HG03457 (cell line): ENCODE measurements at regions not wholly inside any gene's neighbourhood (a gene's known extent, or its start where the extent isn't known, plus 50 kb on each side); places are given as distances from the start of the nearest gene placed in this dataset.

ENCODE experiments used
- ATAC-seq: cut with Tn5 transposase; IDR thresholded peaks from one replicate; pipeline ENCODE4 v1.9.1; 2021; ENCODE audit warnings: moderate number of reproducible peaks; ENCODE audit not compliant: unreplicated experiment

DNA sequence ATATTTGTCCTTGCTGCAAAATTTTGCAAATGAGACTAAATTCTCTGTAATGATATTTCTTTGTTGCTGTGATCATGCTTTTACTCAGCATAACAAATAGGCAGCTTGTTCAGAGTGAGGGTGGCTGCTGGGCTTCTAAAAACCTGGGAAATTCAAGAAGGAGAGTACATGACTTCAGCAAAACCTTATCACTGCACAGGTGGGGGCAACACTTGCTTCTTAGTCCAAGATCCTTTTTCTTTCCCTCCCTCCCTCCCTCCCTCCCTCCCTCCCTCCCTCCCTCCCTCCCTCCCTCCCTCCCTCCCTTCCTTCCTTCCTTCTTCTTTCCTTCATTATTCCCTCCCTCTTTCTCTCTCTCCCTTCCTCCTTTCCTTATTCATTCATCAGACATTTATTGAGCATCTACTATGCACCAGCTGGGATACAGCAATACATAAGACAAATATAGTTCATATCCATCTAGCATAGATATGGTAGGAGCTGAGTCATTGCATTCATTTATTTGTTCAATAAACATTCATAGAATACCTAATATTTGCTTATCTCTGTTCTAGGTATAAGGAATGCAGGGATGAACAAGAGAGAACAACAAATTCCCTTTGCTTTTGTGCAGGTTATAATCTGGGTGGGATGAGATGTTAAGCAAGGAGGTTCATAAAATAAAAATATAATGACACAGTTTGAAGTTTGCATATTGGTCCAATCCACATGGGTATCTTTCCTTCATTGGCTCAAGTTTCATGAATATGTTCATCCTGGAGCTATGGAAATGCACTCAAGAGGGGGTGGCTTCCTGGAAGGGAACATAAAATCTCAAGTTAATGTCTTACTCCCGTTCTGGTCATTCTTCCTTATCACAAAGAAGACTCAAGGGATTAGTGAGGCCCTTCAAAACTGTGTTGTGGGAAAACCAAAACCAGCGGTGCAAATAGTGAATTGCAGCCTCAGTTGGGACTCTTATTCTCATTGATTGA lies 210.7 kb downstream of the PDCD6IP start:
- no peak for ATAC-seq

DNA sequence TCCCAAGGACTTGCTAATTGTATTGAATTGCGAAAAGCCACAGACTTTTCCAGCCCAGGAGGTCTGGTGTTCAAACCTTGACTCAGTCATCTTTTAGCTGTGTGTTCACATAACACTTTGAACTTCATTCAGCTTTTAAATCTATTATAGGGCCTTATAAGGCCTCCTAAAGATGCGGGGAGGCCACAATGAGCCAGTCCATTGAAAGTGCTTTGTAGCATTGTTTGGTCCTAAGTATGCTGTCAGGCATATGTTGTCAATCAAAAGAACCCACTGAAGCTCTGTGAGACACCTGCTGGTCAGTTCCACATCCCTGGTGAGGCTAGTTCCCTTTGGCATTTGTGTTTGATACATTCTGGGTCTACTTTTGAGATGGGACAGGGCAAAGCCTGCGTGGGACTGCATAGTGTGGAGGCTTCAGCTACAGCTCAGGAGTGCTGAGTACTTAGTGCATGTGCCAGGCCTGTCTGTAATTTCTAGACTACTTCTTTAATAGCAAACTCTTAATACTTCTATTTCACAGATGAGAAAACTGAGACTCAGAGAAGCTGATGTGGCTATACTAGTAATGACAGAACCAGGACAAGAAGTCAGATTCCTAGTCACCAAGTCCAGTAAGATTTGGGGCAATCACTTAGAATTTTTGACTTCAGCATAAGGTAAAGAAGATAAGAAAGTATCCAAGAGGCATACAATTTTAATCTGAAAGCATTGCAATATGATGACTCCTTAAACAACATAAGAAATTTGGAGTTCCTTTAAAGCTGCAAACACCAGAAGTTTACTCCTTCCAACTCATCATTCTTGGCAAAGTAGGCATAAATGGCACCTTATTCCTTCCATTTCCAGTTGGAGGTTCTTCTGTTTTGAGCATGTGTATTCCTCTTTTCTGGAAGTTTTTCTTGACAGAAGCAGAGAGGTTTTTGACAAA lies 213.0 kb downstream of the PDCD6IP start:
- ATAC-seq, result no peak

DNA sequence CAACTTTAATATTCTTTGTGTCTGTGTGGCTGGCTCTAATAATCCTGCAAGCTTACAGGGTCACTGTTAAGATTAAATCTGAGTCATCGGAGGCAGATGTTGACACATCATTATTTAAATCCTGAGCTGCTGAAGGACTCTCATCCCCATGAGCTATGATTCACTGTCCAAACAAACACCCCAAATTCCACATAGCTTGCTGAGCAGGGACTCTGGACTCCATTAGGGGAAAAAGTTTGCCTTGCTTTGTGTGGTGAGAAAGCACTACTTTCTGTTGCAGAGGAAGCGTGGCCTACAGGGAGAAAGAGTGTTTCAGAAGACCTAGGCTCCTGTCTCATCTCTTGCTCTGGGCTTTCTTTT lies 213.7 kb downstream of the PDCD6IP start:
- ATAC-seq, result no peak

DNA sequence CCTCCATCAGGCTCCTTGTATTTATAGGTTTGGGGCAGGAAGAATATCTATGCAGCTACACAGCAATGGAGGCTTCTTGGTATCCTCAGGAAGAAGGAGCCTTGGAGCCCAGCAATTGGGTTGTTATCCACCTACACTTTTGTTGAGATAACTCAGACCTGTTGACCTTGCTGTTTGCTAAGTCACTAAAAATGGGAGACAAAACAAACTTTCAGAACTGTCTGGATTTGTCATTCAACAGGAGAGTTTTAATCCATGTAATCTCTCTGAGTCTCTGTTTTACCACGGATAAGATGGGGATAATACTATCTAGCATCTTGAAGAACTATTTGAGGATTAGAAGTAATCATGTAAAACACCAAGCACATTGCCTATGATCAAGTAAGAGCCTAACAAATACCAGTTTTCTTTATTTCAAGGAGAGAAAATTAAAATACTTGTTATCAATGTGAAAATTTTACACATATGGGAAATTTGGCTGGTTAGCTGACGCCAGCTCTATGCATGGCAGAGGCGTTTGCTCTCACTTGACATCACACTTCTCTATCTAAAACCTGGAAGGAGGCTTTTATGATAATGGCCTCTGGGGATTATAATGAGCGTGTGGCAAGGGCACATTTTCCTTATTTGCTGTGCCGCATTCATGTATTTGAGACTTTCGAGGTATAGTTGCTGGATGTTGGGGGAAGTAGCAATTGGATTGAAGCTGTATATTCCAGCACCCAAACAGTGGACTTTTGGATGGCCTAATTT lies 215.6 kb downstream of the PDCD6IP start:
- ATAC-seq, result no peak

DNA sequence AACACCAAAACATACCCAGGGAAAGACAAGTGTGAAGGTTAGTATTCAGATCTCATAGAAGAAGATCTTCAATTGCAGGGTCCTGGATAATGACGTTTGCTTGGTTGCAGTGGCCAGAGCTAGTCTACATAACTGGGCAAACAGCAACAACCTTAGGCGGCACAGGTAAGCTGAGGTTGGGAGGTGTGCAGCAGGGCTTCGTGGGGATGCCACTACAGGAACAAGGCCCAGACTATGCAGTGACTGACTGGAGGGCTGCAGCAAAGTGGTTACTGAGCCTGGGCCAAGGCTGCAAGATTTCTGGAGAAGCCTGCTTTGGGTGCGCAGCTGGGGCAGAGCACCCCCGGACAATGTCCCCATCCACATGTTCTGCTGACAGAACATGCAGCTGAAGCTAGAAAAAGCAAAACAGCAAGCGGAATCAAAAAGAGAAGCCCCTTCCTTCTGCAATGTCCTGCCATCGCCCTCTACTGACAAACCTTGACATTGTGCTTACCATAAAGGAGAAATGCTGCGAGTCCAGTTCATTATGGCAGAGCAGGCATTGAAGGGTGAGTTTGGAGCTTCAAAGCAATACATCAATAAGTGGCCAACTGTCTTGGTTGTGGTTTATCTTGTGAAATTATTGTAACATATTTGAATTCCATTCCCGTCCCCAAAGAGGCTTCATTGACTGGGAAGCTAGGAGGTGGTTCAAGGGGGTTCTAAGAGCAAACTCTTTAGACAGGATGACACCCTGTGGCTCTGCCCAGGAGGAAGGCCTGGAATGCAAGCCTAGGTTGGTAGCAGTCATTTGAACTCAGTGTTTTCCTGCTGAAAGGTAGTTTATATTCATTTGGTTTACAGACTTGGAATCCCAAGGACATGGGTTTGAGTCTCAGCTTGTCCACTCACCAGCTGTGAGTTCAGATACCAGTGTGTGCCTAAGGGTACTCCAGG lies 217.0 kb downstream of the PDCD6IP start:
- no peak for ATAC-seq

DNA sequence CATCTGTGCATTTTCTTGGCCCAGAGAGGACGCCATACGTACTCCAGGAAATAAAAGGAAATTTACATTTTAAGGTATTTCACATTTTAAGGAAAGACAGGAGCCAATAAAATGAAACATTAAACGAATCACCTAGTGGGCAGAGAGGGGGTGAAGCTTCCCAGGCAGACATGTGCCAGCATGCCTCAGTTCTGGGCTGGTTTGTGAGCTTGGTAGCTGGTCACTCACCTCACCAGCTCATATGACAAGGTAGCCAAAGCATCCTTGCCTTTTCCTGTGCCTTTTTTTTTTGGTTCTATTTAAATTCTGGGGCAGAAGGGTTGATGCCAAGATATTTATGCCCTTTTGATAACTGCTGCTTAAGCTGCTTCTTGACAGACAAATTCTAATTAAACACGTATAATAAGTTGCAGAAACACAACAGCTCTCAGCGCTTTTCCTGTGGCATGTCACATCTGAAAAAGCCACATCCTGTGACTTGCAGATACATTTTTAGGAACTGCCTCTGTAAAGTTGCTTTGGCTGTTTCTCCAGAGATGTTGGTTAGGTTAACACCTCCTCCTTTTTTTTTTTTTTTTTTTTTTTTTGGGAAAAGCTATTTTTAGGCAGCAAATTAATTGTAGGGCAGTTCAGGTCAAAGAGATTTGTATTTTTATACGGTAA lies 218.6 kb downstream of the PDCD6IP start:
- ATAC-seq, result no peak

DNA sequence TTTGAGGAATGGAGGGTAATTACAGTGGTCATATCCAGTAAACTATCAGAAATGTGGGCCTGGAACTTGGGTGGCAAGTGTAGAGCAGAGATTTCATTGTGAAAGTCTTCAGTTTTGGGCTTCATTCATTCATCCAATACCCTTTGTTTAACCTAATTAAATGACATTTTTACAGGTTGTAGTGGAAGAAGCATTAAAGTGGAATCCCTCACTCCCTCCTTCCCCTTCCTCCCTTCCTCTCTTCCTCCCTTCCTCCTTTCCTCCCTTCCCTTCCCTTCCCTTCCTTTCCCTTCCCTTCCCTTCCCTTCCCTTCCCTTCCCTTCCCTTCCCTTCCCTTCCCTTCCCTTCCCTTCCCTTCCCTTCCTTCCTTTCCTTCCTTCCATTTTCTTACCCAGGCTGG lies 219.3 kb downstream of the PDCD6IP start:
- ATAC-seq, result no peak

DNA sequence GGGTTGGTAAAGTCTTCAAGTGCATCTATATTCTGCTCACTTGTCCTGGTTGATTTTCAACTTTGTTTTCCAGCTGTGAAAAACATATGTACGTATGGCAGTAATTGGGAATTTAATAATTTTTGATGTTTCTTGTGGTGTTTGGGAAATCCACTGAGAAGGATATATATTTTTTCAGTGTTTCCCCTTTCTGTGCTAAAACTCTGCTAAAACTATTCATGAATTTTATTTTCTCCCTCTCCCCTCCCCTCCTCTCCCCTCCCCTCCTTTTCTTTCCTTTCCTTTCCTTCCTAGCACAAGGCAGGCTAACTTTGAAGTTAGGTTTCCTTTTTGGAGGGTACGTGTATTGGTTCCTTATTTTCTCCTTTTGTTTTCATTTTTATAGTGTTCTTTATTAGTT lies 220.7 kb downstream of the PDCD6IP start:
- ATAC-seq, result no peak

DNA sequence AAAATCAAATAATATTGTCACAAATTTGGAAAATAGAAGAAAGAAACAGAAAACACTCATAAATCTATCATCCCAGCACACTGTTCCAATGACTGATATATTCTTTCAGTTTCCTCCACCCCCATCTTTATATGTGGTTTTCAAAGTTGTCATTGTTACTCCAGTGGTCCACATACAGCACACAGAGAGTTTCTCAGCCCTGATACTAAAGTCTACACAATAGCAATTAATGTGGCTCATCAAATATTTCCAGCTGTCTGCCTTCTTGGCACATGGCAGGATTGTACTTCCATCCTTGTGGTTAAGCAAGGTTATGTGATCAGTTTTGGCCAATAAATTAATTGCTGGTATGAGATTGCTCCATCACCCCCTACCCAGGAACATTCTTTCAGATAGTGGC lies 221.7 kb downstream of the PDCD6IP start:
- ATAC-seq, result no peak

DNA sequence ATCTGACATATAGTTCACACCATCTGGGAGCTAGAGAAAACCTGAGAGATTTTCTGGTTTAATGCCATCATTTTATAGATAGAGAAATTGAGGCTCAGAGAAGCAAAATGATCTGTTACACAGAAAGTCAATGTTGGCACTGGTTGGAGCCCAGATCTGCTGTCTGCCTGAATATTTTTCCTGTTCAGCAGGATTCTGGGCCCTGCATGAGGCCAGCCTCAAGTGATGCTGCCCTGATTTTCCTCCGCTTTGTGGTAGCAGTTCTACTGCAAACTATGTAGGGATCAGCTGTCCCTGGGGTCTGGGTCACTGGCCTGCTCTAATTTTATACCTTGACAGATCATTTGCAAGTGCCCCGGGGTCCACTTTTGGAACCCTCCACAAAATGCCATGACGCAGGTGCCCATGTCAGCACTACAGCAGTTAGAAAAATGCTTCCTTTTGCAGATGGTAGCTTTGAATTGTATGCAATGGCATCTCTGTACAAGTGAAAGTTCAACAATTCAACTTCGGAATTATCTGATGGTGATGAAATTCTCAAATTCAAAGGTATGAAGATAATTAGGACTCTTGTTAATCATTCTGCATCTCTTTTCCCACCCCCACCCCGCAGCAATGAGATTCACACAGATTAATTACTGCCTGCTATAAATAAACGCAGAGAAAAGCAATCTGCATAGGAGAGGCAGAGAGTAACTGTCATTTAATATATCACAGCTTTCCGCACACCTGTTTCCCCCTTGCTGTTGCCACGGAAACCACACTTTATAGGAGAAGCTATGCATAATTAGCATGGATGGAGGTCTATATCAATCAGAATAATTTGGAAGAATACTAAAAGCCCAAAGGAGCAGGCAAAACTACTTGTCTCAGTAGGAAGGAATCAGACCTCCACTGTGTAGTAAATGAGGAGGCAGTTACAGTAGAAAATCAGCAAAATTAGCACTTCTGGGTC lies 222.6 kb downstream of the PDCD6IP start:
- no peak for ATAC-seq

DNA sequence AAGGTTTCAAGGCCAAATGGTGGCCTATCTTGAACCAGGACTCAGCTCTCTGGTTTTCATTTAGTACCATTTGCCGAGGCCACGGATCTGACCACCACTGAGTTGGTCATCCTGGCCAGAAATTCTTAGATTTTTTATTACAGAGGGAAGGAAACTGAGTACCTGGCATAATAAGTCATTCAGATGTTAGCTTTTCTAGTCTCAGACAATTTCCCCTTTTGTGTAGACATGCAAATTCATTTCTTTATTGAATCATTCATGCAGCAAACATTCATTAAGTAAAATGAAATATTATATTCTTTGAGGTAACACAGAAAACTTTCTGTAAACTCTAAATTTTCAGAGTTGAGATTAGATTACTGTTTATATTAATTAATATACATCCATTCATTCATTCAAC lies 223.7 kb downstream of the PDCD6IP start:
- ATAC-seq, result no peak

DNA sequence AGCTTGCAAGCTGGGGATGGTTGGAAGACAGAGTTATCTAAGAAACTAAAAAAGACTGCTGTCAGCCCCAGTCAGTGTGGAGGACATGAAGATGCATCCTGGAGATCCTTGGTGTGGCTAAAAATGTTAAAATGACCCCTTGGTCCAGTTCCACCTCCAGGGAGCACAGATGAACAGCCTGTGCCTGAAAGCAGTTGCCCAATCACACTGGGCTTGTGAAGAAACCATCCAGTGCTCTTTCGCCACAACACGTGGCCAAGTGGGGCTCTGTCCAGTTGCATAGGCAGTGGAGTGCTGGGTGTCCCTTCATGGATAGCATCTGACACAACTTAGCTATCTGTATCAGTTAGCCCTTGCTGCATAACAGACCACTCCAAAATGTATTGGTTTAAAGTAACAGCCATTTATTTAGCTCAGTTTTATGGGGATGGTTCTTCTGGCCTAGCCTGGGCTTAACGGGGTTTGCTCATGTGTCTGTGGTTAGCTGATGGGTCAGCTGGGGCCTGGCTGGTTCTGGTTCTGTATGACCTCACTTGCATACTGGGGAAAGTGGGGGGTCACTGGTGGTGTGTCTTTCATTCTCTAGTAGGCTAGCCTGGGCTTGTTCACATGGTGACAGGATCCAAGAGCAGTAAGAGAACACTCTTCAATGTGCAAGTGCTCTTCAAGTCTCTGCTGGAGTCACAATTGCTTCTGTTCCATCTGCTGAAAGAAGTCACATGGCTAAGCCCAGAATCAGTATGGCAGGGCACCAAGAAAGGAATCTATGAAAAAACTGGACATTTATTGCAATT lies 226.2 kb downstream of the PDCD6IP start:
- no peak for ATAC-seq

DNA sequence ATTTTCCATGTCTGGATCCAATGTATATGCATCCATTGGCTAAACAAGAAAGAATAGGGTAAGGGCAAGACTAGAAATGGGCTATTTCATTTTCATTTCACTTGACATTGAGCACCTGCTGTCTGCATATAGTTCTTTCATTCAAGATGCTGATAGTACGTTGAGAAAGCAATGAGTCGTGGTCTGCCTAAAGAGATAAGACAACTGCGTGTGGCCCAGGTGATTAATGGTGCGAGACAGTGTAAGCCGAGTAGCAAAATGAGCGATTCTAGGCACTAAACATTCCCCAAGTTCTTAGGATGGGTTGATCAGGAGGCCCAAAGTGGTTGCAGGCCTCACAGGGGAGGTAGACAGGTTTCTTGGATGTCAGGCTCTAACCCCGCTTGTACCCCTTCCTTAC lies 235.4 kb downstream of the PDCD6IP start:
- ATAC-seq, result no peak

DNA sequence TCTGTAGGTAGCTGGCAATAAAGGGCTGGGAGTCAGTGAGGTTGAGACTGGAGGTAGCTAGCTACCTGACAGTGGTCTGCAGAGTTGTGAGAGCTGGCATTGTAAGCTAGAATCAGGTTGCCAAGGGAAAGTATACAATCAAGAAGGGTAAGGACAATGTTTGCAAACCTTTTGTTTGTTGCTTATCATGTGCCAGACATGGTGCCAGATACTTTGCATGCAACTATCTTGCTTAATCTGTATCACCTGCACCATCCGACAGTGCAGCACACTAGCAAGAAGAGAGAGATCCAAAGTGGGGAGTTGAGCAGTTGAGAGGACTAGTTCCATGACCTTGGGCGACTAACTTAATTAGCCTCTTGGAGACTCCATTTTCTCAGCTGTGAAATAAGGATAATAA lies 236.4 kb downstream of the PDCD6IP start:
- no peak for ATAC-seq

DNA sequence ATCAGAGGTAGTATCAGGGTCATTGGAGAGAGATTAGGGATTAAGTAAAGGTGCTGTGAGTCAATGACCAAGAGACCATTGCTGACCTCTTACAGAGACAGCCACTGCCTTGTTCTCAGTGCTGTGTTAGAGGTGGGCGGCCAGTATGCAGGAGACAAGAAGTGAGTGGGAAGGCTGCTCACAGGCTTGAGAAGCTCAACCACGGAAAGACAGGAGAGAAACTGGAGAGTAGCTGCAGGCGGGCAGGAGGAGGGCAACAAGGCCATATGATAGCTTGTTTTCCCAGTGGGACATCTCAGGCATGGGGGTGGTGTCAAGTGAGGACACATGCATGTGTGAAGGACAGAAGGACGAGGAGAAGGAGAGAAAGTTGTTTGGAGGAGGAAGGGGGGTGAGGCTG lies 237.3 kb downstream of the PDCD6IP start:
- no peak for ATAC-seq

DNA sequence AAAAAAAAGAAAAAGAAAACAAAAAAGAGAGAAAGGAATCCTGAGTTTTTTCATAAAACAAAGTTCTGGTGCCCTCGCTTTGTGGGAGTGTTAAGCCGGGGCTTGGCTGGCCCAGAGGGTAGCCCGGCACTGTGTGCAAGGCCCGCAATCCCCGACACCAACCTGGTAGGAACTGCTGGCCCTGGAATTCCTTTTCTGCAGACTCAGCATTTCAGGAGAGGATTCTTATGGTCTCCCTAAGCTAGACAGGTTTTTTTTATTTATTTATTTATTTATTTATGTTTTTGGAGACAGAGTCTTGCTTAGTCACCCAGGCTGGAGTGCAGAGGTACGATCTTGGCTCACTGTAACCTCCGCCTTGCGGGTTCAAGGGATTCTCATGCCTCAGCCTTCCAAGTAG lies 238.8 kb downstream of the PDCD6IP start:
- no peak for ATAC-seq

DNA sequence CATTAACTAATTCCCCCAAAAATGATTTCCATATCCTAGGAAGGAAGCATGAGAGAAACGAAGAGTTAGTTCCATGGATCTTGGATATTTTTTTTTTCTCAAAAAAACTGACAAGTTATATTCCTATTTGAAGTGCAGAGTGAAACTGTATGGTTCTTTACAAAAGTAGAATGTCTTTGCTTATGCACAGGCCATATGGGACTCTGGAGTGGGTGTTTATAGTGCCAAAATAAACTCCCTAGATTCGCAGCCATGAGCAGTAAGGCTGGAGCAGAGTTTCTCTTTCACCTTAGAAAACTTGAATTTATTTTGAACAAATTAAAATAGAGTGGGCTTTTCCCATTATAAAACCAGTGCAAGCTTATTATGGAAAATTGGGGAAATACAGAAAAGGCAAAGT lies 239.7 kb downstream of the PDCD6IP start:
- no peak for ATAC-seq

DNA sequence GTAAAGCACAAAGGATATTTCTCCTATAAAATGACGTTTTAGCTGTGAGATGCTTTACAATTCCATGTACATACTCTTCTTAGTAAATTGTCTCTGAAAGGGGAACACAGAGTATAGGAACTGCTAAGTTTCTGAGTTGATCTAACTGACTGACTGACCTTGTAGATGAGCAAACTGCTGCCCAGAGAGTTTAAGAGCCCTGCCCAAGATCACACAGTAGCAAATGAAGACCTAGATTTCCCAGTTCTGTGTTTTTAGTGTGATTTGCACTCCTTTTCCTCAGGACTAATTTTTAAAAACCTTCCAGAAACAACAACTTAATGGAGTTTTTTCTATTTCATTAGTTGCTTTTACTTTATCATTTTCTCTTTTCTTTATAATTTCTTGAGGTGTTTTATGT lies 247.7 kb downstream of the PDCD6IP start:
- no peak for ATAC-seq
